ENCODE measurements at regions not wholly inside any gene's neighbourhood (a gene's known extent, or its start where the extent isn't known, plus 50 kb on each side); places are given as distances from the start of the nearest gene placed in this dataset.

GRCh38 chr12:59388694-59389093 lies 207.1 kb upstream of the SLC16A7 start:
- TF ChIP-seq POLR2A (IDR thresholded peaks at IDR 0.05) = no peak
- no peak for TF ChIP-seq CTCF (IDR thresholded peaks at IDR 0.05)

All from Peyer's patch (tissue), 4 donors.